Right hindlimb (tissue), 1 donor: ENCODE measurements at regions not wholly inside any gene's neighbourhood (a gene's known extent, or its start where the extent isn't known, plus 50 kb on each side); places are given as distances from the start of the nearest gene placed in this dataset.
"Not testable (repeated sequence)": the region's sequence is repeated elsewhere in the genome, so short reads cannot be mapped to it uniquely, and the experiment has no call there.

Source experiments
- DNase-seq: peaks from one replicate; pipeline ENCODE4 v3.0.0-alpha.2; 2018

GRCh38 chr12:78269620-78270019 lies 438.9 kb downstream of the NAV3 start:
- no peak for DNase-seq

GRCh38 chr12:78271546-78271945 lies 440.9 kb downstream of the NAV3 start:
- DNase-seq, result no peak

DNA sequence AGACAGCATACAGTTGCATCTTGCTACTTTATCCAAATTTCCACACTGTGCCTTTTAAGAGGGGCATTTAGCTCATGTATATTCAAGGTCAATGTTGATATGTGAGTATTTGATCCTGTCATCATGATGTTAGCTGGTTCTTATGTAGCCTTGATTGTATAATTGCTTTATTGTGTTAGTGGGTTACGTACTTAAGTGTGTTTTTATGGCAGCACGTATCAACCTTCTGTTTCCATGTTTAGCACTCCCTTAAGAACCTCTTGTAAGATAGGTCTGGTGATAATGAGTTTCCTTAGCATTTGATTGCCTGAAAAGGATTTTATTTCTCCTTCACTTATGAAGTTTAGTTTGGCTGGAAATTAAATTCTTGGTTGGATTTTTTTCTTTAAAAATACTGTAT lies 445.2 kb downstream of the NAV3 start:
- DNase-seq, result no peak

DNA sequence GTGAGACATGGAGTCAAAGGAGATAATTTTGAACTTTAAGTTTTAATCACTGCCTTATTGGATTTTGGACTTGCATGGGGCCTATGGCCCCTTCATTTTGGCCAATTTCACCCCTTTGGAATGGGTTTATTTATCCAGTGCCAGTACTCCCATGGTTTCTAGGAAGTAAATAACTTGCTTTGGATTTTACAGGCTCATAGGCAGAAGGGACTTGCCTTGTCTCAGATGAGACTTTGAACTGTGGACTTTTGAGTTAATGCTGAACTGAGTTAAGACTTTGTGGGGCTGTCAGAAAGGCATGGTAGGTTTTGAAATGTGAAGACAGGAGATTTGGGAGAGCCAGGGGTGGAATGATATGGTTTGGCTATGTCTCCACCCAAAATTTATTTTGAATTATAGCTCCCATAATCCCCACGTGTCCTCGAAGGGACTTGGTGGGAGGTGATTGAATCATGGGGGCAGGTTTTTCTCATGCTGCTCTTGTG lies 448.1 kb downstream of the NAV3 start:
- no peak for DNase-seq

DNA sequence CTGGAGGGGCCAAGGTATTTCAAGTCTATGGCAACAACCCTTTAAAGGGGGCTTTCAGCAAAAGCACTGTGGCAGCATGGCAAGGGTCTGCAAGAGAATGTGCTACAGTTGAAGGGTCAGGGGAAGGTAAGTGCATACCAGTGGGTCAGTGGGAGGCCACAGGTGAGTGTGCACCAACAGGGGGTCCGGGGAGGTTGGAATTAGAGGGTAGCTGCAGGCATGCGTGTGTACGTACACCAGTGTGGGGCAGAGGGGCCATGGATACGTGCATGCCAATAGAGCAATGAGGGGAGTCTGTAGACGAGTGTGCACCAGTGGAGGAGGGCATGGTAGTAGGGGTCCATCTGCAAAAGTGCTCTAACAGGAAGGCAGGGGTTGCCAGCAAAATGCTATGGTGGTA lies 448.9 kb downstream of the NAV3 start:
- DNase-seq, result no peak

GRCh38 chr12:78281102-78281501 lies 450.4 kb downstream of the NAV3 start:
- DNase-seq, result not testable (repeated sequence)

- no peak for DNase-seq
These were observed 453.7 kb downstream of the NAV3 start for GRCh38 chr12:78284417-78284816.

DNA sequence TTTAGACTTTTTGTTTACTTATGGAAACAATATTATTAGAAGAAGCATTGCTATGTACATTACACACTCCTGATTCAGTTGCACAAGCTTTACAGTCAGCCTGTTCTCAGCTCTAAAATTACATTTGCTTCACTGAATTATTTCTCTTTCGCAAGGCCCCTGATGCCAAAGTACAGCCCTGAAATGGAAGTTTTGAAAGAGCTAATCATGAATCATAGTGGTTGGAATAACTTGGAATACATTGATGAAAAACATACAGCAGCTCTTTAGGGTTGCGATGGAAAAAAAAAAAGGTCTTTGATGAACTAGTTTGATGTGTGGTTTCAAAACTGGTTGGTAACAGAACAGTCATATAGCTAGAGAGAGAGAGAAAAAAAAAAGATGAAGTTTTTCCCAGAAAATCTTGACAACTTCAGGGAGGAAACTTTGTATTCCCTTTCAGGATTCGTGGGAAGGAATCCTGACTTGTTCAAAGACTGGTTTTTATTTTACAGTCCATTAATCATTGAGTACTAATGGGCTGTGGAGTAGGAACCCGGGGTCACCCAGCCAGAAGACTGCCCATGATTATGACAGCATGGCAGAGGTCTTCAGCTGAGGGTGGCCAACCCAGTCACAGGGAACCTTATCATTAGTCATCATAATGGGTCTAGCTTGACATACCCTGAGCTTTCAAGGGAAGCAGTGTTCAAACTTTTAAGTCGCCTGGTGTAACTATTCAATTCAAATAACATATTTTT lies 460.1 kb downstream of the NAV3 start:
- DNase-seq, result no peak

DNA sequence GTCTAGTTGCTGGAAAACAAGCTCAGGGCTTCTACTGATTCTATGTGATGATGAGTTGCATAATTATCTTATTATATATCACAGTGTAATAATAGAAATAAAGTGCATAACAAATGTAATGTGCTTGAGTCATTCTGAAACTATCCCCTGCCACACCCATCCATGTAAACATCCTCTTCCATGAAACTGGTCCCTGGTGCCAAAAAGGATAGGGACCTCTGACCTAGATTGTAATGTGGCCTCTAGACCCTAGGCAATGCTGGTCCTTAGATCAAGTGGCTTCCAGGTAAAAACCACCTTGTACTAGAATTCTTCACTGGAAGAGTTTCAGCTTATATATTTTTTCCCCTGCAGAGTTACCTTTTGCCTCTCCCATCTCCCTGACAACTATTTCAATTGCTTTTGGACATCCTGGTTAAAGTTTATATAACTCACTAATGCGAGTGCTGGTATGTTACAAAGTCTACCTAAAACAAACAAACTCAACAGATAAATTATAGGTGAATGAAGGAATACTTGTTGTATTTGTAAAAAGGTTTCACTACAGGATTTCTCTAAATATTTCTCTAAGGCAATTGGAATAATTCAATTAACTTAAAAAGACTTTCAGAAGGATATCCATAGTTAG lies 462.5 kb downstream of the NAV3 start:
- DNase-seq, result no peak

GRCh38 chr12:78301282-78301681 lies 470.6 kb downstream of the NAV3 start:
- DNase-seq, result not testable (repeated sequence)

DNA sequence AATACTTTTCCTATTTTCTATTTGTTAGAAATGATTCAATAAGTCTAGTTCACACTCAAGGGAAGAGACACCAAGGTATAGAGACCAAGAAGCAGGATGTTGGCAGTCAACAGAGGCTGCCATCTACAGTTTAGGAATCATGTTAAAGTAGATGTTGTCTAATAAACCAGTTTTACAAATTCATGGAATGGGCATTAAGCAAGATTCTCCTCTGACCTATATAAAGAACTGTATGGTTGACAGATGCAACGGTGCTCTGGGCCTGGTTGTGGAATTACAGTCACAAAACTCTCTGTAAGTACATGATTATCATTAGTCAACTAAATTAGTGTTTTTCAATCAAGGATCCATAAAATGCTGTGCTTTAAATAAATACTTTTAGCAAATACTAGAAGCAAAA lies 475.1 kb downstream of the NAV3 start:
- no peak for DNase-seq

DNA sequence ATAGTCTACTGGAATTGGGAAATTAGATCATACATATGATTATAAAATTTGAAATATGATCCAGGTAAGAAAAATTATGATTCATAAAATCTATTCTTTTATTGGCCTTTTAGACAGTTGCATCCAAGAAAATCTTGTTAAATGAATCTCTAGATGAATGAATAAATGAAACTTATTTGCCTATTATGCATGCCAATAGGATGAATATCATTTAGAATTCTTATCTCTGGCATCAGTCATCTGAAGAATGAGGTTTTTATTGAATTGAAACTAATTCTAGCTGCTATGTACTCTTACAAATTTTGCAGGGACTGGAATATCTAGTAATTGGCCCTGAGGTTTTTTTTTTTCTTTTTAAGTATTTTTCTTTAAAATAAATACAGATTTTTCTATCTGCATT lies 475.5 kb downstream of the NAV3 start:
- no peak for DNase-seq

- no peak for DNase-seq
These were observed 478.0 kb downstream of the NAV3 start for GRCh38 chr12:78308701-78309100.

- DNase-seq, result no peak
These were observed 484.3 kb downstream of the NAV3 start for GRCh38 chr12:78315028-78315427.

DNA sequence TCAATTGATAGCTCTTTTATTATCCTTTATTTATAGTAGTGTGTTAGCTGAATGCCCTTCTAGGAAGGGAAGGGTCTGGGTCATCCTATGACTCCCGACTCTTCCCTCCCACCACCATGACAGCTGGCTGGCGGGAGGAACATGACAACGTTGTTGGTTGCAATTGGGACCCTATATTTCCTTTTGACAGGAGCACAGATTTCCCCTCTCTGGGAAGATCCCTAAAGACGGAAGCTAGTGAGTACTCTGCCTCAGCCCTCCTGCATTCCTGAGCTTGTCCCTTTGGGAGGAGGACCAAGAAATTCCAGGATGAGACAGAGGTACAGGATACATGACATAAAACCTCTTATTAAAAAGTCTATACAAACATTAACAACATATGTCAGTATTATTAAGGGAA lies 485.4 kb downstream of the NAV3 start:
- no peak for DNase-seq

- DNase-seq, result no peak
These were observed 486.2 kb downstream of the NAV3 start for GRCh38 chr12:78316631-78317468.

- DNase-seq, result no peak
These were observed 491.0 kb downstream of the NAV3 start for GRCh38 chr12:78321696-78322095.

DNA sequence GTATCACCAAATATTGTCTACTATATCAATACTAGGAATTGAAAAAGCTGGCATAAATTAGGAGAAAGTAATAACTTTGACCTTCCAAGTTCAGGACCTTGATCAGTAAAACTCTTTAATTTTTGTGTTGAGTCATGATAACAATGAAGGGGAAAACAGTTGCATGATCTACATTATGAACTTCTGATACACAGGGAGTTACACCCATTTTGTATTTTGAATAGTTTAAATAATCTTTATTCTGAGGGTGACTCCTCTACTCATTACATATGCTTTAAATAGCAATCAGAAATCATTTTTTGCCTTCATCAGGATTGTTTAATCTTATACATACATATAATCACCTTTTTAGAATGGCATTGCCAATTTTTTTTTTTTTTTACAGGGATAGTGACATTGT lies 492.5 kb downstream of the NAV3 start:
- DNase-seq, result no peak

- no peak for DNase-seq
These were observed 493.5 kb downstream of the NAV3 start for GRCh38 chr12:78324234-78324633.

DNA sequence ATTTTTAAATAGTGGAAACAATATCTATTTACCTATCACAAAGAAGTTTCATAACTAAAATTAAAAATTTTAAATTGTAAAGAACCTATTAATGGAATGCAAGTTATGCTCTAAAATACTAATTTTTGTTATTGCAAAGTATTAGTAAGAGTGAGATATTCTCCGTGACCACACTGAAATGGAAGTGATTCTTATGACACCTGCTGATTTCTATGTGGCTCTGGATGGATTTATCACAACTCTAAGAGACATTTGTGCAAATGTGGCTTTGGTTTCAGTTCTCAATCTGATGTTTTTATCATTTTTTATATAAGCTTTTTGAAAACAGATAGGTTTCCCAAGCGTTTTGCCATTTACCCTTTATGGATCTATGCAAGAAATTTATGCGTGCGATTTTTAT lies 497.8 kb downstream of the NAV3 start:
- no peak for DNase-seq

GRCh38 chr12:78330131-78330530 lies 499.4 kb downstream of the NAV3 start:
- DNase-seq, result no peak

DNA sequence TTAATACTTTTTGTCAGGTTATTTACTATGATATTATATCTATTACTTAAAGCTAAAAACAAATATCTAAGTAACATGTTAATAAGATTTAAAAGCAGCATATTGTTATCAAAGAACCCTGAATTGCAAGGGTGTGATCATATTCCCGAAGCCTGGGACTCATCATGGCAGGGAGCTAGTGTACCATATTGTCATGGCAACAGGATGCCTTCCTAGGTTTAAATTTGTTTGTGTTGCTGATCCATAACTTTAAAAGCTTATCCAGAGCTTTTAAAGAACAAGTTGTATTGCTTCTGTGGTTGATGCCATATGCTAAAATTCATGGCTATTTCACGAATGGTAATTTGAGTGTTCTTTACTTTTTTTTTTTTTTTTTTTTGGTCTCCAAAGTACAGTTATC lies 500.5 kb downstream of the NAV3 start:
- no peak for DNase-seq

DNA sequence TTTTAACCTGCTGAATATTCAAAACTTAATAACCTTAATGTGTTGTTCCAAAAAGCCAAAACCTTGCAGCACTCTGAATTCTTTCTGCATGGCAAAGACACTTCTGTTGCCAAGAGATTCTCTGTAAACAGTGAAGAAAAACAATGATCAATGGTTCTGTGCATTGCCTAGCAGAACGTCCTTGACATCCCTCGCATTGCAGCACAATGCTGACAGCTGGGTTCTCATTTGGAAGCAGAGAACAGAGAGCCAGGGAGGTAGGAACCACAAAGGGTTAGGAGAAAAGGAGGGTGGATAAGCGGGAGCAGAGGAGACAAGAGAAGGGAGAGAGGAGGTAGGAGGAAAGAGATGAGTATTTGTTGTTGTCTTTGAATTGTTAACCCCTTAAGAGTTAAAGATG lies 501.1 kb downstream of the NAV3 start:
- DNase-seq, result no peak
